Keratinocyte (primary cell): ENCODE measurements at regions not wholly inside any gene's neighbourhood (a gene's known extent, or its start where the extent isn't known, plus 50 kb on each side); places are given as distances from the start of the nearest gene placed in this dataset.

Source experiments
- CTCF ChIP-seq, 3 experiments: IDR thresholded peaks in 1 of 3; conservative IDR thresholded peaks in 1 of 3; optimal IDR thresholded peaks in 1 of 3; 2 replicates in 2 of 3; 3 replicates in 1 of 3; pipeline versions ENCODE3 to v1.5.1; 2011; ENCODE audit warnings: low read length in 3 of 3, mild to moderate bottlenecking in 3 of 3, moderate library complexity in 2 of 3, control low read depth in 1 of 3, inconsistent platforms in 1 of 3; ENCODE audit not compliant: insufficient read depth in 2 of 3; ENCODE audit errors: extremely low read depth in 1 of 3
- EZH2 ChIP-seq: IDR thresholded peaks from one replicate; pipeline ENCODE4 v1.6.1; 2012; ENCODE audit warnings: inconsistent platforms, mild to moderate bottlenecking, low read length, moderate library complexity

GRCh38 chr5:130796902-130797301 lies 368.2 kb downstream of the HINT1 start:
- TF ChIP-seq CTCF (optimal IDR thresholded peaks at IDR 0.05 in 1 of 3, IDR thresholded peaks at IDR 0.05 in 1 of 3, conservative IDR thresholded peaks at IDR 0.05 in 1 of 3; ENCODE audit: extremely low read depth in 1 of 3, insufficient read depth in 2 of 3, low read length in 3 of 3) (no peak), EZH2 (no peak)
